CD14-positive monocyte (primary cell): ENCODE measurements at regions not wholly inside any gene's neighbourhood (a gene's known extent, or its start where the extent isn't known, plus 50 kb on each side); places are given as distances from the start of the nearest gene placed in this dataset.

Experiments used
- DNase-seq, 3 donors: peaks; one replicate each; pipeline ENCODE4 v3.0.0-alpha.2; 2011 to 2022
- H2AFZ ChIP-seq: 2 replicates; pipeline ENCODE4 v1.6.0; 2012; ENCODE audit warnings: mild to moderate bottlenecking, low read depth, low read length, inconsistent platforms; ENCODE audit not compliant: insufficient read depth, poor library complexity, severe bottlenecking
- H3K27ac ChIP-seq, 2 donors: 1 replicate in 1 of 2; 2 replicates in 1 of 2; pipeline ENCODE4 v1.5.1; 2012 to 2013; ENCODE audit warnings: low read length in 2 of 2, control low read depth in 1 of 2, inconsistent platforms in 1 of 2, low read depth in 1 of 2, mild to moderate bottlenecking in 1 of 2
- H3K27me3 ChIP-seq, 2 donors: one replicate each; pipeline versions ENCODE4 v1.6.0 to v1.6.1; 2011 to 2013; ENCODE audit warnings: low read length in 2 of 2; ENCODE audit not compliant: control insufficient read depth in 2 of 2, insufficient read depth in 2 of 2
- H3K36me3 ChIP-seq, 2 donors: replicated peaks in 1 of 2; 1 replicate in 1 of 2; 2 replicates in 1 of 2; pipeline versions ENCODE4 v1.5.1 to v1.6.1; 2012 to 2013; ENCODE audit warnings: low read length in 2 of 2, control low read depth in 1 of 2, inconsistent platforms in 1 of 2, mild to moderate bottlenecking in 1 of 2; ENCODE audit not compliant: insufficient read depth in 2 of 2, control insufficient read depth in 1 of 2
- H3K4me1 ChIP-seq, 2 donors: 1 replicate in 1 of 2; 2 replicates in 1 of 2; pipeline versions ENCODE4 v1.5.1 to v1.6.1; 2012 to 2013; ENCODE audit warnings: low read length in 2 of 2, control low read depth in 1 of 2, inconsistent platforms in 1 of 2, mild to moderate bottlenecking in 1 of 2, moderate library complexity in 1 of 2; ENCODE audit not compliant: insufficient read depth in 2 of 2, control insufficient read depth in 1 of 2
- H3K4me2 ChIP-seq: replicated peaks from 2 replicates; pipeline ENCODE3; 2012; ENCODE audit warnings: low read length, moderate library complexity, mild to moderate bottlenecking; ENCODE audit not compliant: poor library complexity, severe bottlenecking; ENCODE audit errors: extremely low read depth
- H3K4me3 ChIP-seq, 3 experiments: fragments of 200-600 bp in 1 of 3; sonication (generic) in 1 of 3; replicated peaks in 1 of 3; 1 replicate in 2 of 3; 2 replicates in 1 of 3; pipeline ENCODE4 v1.5.1; 2011 to 2013; ENCODE audit warnings: low read length in 3 of 3, mild to moderate bottlenecking in 3 of 3, control low read depth in 2 of 3, low read depth in 2 of 3, inconsistent platforms in 1 of 3, moderate library complexity in 1 of 3
- H3K79me2 ChIP-seq: 2 replicates; pipeline ENCODE4 v1.6.0; 2012; ENCODE audit warnings: mild to moderate bottlenecking, control low read depth, inconsistent platforms, low read length, moderate library complexity; ENCODE audit not compliant: insufficient read depth
- H3K9ac ChIP-seq: 2 replicates; pipeline ENCODE4 v1.6.0; 2017; ENCODE audit warnings: low read length, mild to moderate bottlenecking; ENCODE audit not compliant: insufficient read depth, poor library complexity, severe bottlenecking
- H3K9me3 ChIP-seq, 2 donors: replicated peaks in 1 of 2; 1 replicate in 1 of 2; 2 replicates in 1 of 2; pipeline versions ENCODE4 v1.5.1 to v1.6.1; 2012 to 2013; ENCODE audit warnings: low read length in 2 of 2, control low read depth in 1 of 2; ENCODE audit not compliant: control insufficient read depth in 1 of 2, insufficient read depth in 1 of 2
- H4K20me1 ChIP-seq: 2 replicates; pipeline ENCODE4 v1.6.0; 2012; ENCODE audit warnings: mild to moderate bottlenecking, low read length, control low read depth, moderate library complexity; ENCODE audit not compliant: insufficient read depth
- H3K27ac Mint-ChIP-seq, 7 donors: one replicate each; pipeline ENCODE4 v1.8.0; 2020; ENCODE audit warnings: mild to moderate bottlenecking in 7 of 7, mixed read lengths in 7 of 7, moderate library complexity in 6 of 7, inconsistent platforms in 2 of 7
- H3K27me3 Mint-ChIP-seq, 3 donors: one replicate each; pipeline ENCODE4 v1.8.0; 2021 to 2022; ENCODE audit warnings: low read depth in 3 of 3, mild to moderate bottlenecking in 3 of 3, mixed read lengths in 3 of 3, moderate library complexity in 3 of 3, inconsistent platforms in 1 of 3
- H3K36me3 Mint-ChIP-seq, 2 donors: one replicate each; pipeline ENCODE4 v1.8.0; 2020; ENCODE audit warnings: mixed read lengths in 2 of 2, inconsistent platforms in 1 of 2, mild to moderate bottlenecking in 1 of 2
- H3K4me1 Mint-ChIP-seq: one replicate; pipeline ENCODE4 v1.8.0; 2020; ENCODE audit warnings: mild to moderate bottlenecking, mixed read lengths
- H3K4me3 Mint-ChIP-seq, 2 donors: one replicate each; pipeline ENCODE4 v1.8.0; 2020; ENCODE audit warnings: mild to moderate bottlenecking in 2 of 2, mixed read lengths in 2 of 2, moderate library complexity in 1 of 2
- H3K9me3 Mint-ChIP-seq, 7 donors: one replicate each; pipeline ENCODE4 v1.8.0; 2020 to 2022; ENCODE audit warnings: mixed read lengths in 7 of 7, mild to moderate bottlenecking in 6 of 7, moderate library complexity in 6 of 7, inconsistent platforms in 2 of 7
- CTCF ChIP-seq: fragments of 200-600 bp; IDR thresholded peaks from one replicate; pipeline ENCODE4 v1.8.0; 2022; ENCODE audit warnings: antibody characterized with exemption, mild to moderate bottlenecking
- WGBS: methylation state at CpG from one replicate; pipeline ENCODE4 v1.1.5; 2013; ENCODE audit warnings: missing lambda C conversion rate; ENCODE audit not compliant: insufficient coverage; 5-methylcytosine and 5-hydroxymethylcytosine counted together
- intact Hi-C, 2 donors: fragments of 100-400 bp; cut with micrococcal nuclease; formaldehyde crosslinking; loops; one replicate each; pipeline versions ENCODE4 v1.15.0 to v1.15.1; 2023

DNA sequence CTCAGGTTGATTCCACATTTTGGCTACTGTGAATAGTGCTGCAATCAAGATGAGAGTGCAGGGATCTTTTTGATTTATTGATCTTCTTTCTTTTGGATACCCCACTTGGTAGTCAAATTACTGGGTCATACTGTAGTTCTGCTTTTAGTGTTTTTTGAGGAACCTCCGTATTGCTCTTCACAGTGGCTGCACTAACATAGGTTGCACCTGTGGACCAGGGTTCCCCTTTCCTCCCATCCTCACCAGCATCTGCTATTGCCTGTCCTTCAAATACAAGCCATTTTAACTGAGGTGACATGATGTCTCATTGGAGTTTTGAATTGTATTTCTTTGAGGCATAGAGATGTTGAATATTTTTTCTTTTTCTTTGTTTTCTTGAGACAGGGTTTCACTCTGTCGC, 152.5 kb upstream of the TMEM132C start:
- no peak overlapping the region for H3K27ac ChIP-seq
- intact Hi-C loops = no loop called here
- no peak overlapping the region for H3K9ac ChIP-seq
- no peak for DNase-seq
- peaks cover 26 to 28% of the 10 kb centered on the region in 2 donors for H3K9me3 ChIP-seq
- no peaks in the 10 kb centered on the region for H3K27me3 ChIP-seq
- H3K4me3 ChIP-seq = no peak overlapping the region
- Mint-ChIP-seq H3K36me3 (no peaks in the 10 kb centered on the region), H3K4me1 (no peaks in the 10 kb centered on the region), H3K4me3 (no peak overlapping the region), H3K27me3 (no peaks in the 10 kb centered on the region), H3K9me3 (peaks cover 0 to 23% (median 12%) of the 10 kb centered on the region in 7 donors), H3K27ac (no peak overlapping the region)
- no CpG with 5 or more reads among the region's 2 CpGs for WGBS
- no peaks in the 10 kb centered on the region for H3K79me2 ChIP-seq
- H2AFZ ChIP-seq = no peak overlapping the region
- no peaks in the 10 kb centered on the region for H4K20me1 ChIP-seq
- H3K36me3 ChIP-seq = no peaks in the 10 kb centered on the region
- TF ChIP-seq CTCF = no peak
- H3K4me2 ChIP-seq = no peak overlapping the region
- H3K4me1 ChIP-seq = no peaks in the 10 kb centered on the region

DNA sequence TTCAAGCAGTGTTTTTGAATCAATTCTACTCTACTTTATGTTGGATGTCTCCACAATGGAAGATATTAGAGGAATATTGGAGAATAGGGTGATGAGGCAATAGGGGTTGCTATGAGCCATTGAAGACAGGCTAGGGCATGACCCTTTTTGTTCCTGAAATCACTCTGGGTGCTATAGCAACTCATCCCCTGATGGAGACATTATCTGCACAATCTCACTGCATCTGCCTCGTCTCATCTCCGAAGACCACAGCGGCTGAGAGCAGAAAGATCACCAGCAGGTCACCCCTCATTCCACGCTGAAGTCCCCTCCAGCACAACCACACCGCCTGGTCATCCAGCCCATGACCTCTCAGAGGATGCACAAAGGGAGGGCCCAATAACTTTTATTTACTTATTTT, 150.4 kb upstream of the TMEM132C start:
- H3K4me3 Mint-ChIP-seq = no peak overlapping the region
- H4K20me1 ChIP-seq = no peaks in the 10 kb centered on the region
- H3K4me1 Mint-ChIP-seq = no peaks in the 10 kb centered on the region
- H3K4me3 ChIP-seq = no peak overlapping the region
- H2AFZ ChIP-seq = no peak overlapping the region
- H3K79me2 ChIP-seq = no peaks in the 10 kb centered on the region
- H3K27me3 ChIP-seq = no peaks in the 10 kb centered on the region
- no peak for TF ChIP-seq CTCF
- H3K9me3 ChIP-seq = peaks cover 39 to 48% of the 10 kb centered on the region in 2 donors
- H3K27me3 Mint-ChIP-seq = peaks cover 0 to 2% (median 0%) of the 10 kb centered on the region in 3 donors
- H3K36me3 ChIP-seq = no peaks in the 10 kb centered on the region
- DNase-seq = no peak
- 98% methylated on average over 4 of the region's 5 CpGs for WGBS
- H3K27ac ChIP-seq = no peak overlapping the region
- no peak overlapping the region for H3K27ac Mint-ChIP-seq
- H3K4me1 ChIP-seq = no peaks in the 10 kb centered on the region
- peaks cover 4 to 22% (median 10%) of the 10 kb centered on the region in 7 donors for H3K9me3 Mint-ChIP-seq
- H3K36me3 Mint-ChIP-seq = no peaks in the 10 kb centered on the region
- intact Hi-C loops = no loop called here
- H3K9ac ChIP-seq = no peak overlapping the region
- no peak overlapping the region for H3K4me2 ChIP-seq
